Brain microvascular endothelial cell (primary cell): ENCODE measurements at regions not wholly inside any gene's neighbourhood (a gene's known extent, or its start where the extent isn't known, plus 50 kb on each side); places are given as distances from the start of the nearest gene placed in this dataset.

Source experiments
- DNase-seq: peaks from one replicate; pipeline ENCODE4 v3.0.0-alpha.2; 2020
- H3K27ac ChIP-seq: fragments of 250-450 bp; sonication (Bioruptor Pico); 2 replicates; pipeline ENCODE4 v1.5.1; 2020; ENCODE audit warnings: mild to moderate bottlenecking, moderate library complexity
- H3K27me3 ChIP-seq: fragments of 250-450 bp; sonication (Bioruptor Pico); replicated peaks from 2 replicates; pipeline ENCODE4 v1.5.1; 2020; ENCODE audit warnings: mild to moderate bottlenecking
- H3K36me3 ChIP-seq: fragments of 250-450 bp; sonication (Bioruptor Pico); replicated peaks from 2 replicates; pipeline ENCODE4 v1.5.1; 2020; ENCODE audit warnings: mild to moderate bottlenecking
- H3K4me3 ChIP-seq: 2 replicates; pipeline ENCODE4 v1.5.1; 2011; ENCODE audit warnings: low read depth, mild to moderate bottlenecking, control low read depth, low read length, moderate library complexity
- CTCF ChIP-seq: IDR thresholded peaks from 2 replicates; pipeline ENCODE4 v1.5.1; 2011; ENCODE audit warnings: low read depth, mild to moderate bottlenecking, moderate library complexity, low read length, control low read depth, inconsistent platforms; ENCODE audit errors: missing control alignments
- in situ Hi-C: cut with HindIII; loops from 2 replicates; pipeline ENCODE4 v1.10.0; 2017; ENCODE audit warnings: low sequenced_read_pairs, low pct_ligation_motif_present

- no peak overlapping the region for H3K27ac ChIP-seq
- no peak for TF ChIP-seq CTCF
- H3K4me3 ChIP-seq = no peak overlapping the region
- H3K36me3 ChIP-seq = no peaks in the 10 kb centered on the region
- DNase-seq = no peak
- H3K27me3 ChIP-seq = no peaks in the 10 kb centered on the region
- in situ Hi-C loops = no loop called here
Observed at GRCh38 chr3:101945980-101946379, 96.7 kb downstream of the NFKBIZ start.

- no peak for TF ChIP-seq CTCF
- DNase-seq = no peak
- H3K27ac ChIP-seq = no peak overlapping the region
- in situ Hi-C loops = no loop called here
- no peak overlapping the region for H3K4me3 ChIP-seq
- no peaks in the 10 kb centered on the region for H3K27me3 ChIP-seq
- no peaks in the 10 kb centered on the region for H3K36me3 ChIP-seq
Observed at GRCh38 chr3:101946906-101947305, 97.6 kb downstream of the NFKBIZ start.

GRCh38 chr3:101950510-101950909, 101.2 kb downstream of the NFKBIZ start:
- in situ Hi-C loops = no loop called here
- H3K36me3 ChIP-seq = no peaks in the 10 kb centered on the region
- DNase-seq = peak; percentile 65
- no peaks in the 10 kb centered on the region for H3K27me3 ChIP-seq
- TF ChIP-seq CTCF = no peak
- no peak overlapping the region for H3K4me3 ChIP-seq
- H3K27ac ChIP-seq = no peak overlapping the region

GRCh38 chr3:101950985-101951733, 101.8 kb downstream of the NFKBIZ start:
- Histone ChIP-seq H3K27me3 (no peaks in the 10 kb centered on the region), H3K27ac (no peak overlapping the region), H3K36me3 (no peaks in the 10 kb centered on the region), H3K4me3 (no peak overlapping the region)
- in situ Hi-C loops = no loop called here
- DNase-seq = no peak
- no peak for TF ChIP-seq CTCF

GRCh38 chr3:101954361-101954760, 105.0 kb downstream of the NFKBIZ start:
- in situ Hi-C loops = no loop called here

More at GRCh38 chr3:101954361-101954760, 105.0 kb downstream of the NFKBIZ start:
- no peaks in the 10 kb centered on the region for H3K27me3 ChIP-seq
- no peak for TF ChIP-seq CTCF
- DNase-seq = no peak
- H3K4me3 ChIP-seq = no peak overlapping the region
- no peak overlapping the region for H3K27ac ChIP-seq
- no peaks in the 10 kb centered on the region for H3K36me3 ChIP-seq
